ENCODE measurements at regions not wholly inside any gene's neighbourhood (a gene's known extent, or its start where the extent isn't known, plus 50 kb on each side); places are given as distances from the start of the nearest gene placed in this dataset.

- H2AK5ac ChIP-seq (ENCODE audit: low read depth, low read length), result peak overlapping the region; percentile 23
- no peak overlapping the region for H4K5ac ChIP-seq (ENCODE audit: low read depth, low read length)
- H4K91ac ChIP-seq (ENCODE audit: insufficient read depth, low read depth, low read length), result no peak overlapping the region
- H3K9me3 ChIP-seq (ENCODE audit: control insufficient read depth, insufficient read depth, low read length), result no peaks in the 10 kb centered on the region
- no peak overlapping the region for H3K56ac ChIP-seq (ENCODE audit: extremely low read depth, insufficient read depth, low read length)
- no peaks in the 10 kb centered on the region for H3K79me1 ChIP-seq (ENCODE audit: low read depth in 1 of 2, low read length in 2 of 2)
- dilution Hi-C loops (cut with HindIII; ENCODE audit: low sequenced_read_pairs, unreplicated experiment), result no loop called here
- no peak overlapping the region for H3K27ac ChIP-seq (ENCODE audit: insufficient read depth, low read length)
- intact Hi-C loops (cut with micrococcal nuclease), result no loop called here
- H3K4ac ChIP-seq (ENCODE audit: low read depth, low read length), result no peak overlapping the region
- no peaks in the 10 kb centered on the region for H4K20me1 ChIP-seq (ENCODE audit: insufficient read depth, low read length)
- H2BK20ac ChIP-seq (ENCODE audit: low read depth, low read length), result peak overlapping the region; percentile 39; the same call in 1 of the 2 replicates
- H3K18ac ChIP-seq (ENCODE audit: low read depth, low read length), result no peak overlapping the region
- ATAC-seq (ENCODE audit: low read depth) (peak; percentile 57), DNase-seq (no peak)
- TF ChIP-seq ELK1 (IDR thresholded peaks at IDR 0.05; ENCODE audit: borderline replicate concordance, low read depth, low read length) (no peak), RAD21 (IDR thresholded peaks at IDR 0.05; ENCODE audit: low read length) (no peak), USF2 (IDR thresholded peaks at IDR 0.05; ENCODE audit: low read depth, low read length) (no peak)
- H3K27me3 ChIP-seq (ENCODE audit: control insufficient read depth, insufficient read depth, low read length), result no peaks in the 10 kb centered on the region
- H2BK15ac ChIP-seq (ENCODE audit: low read depth, low read length), result no peak overlapping the region
- no peak overlapping the region for H2BK120ac ChIP-seq (ENCODE audit: low read depth, low read length)
- no peaks in the 10 kb centered on the region for H3K9me1 ChIP-seq (ENCODE audit: insufficient read depth, low read length)
- H2AFZ ChIP-seq (replicated peaks; ENCODE audit: low read length, poor library complexity), result no peak overlapping the region
- 100% methylated on average over 2 of the region's 4 CpGs; no CpG with 5 or more reads in 1 of the 2 experiments for WGBS, 2 experiments (ENCODE audit: extremely low coverage in 2 of 2, insufficient read length in 1 of 2)
- no peak overlapping the region for H3K9ac ChIP-seq (ENCODE audit: low read depth, low read length)
- H3K4me3 ChIP-seq (ENCODE audit: insufficient read depth, low read depth, low read length), result no peak overlapping the region
- H3K36me3 ChIP-seq (ENCODE audit: control insufficient read depth, insufficient read depth, low read length), result no peaks in the 10 kb centered on the region
- POLR2A ChIA-PET (ENCODE audit: unreplicated experiment), result no interaction called here
- H3K4me1 ChIP-seq (ENCODE audit: control insufficient read depth, insufficient read depth, low read length), result peaks cover 3% of the 10 kb centered on the region; the same call in 1 of the 2 replicates
- no peak overlapping the region for H3K4me2 ChIP-seq (ENCODE audit: low read depth, low read length)
- in situ Hi-C loops (cut with MboI; ENCODE audit: low sequenced_read_pairs), result no loop called here
- H3K14ac ChIP-seq (replicated peaks; ENCODE audit: low read depth, low read length), result peak overlapping the region; percentile 75; the same call in 1 of the 2 replicates
- no peak overlapping the region for H2AK9ac ChIP-seq (replicated peaks; ENCODE audit: low read depth, low read length, poor library complexity)
- H4K8ac ChIP-seq (ENCODE audit: low read depth in 2 of 2, low read length in 2 of 2), result no peak overlapping the region
- H2BK5ac ChIP-seq (ENCODE audit: low read depth, low read length, poor library complexity, severe bottlenecking), result no peak overlapping the region
- no TSS peak for BruUV-seq (replicated peaks)
- CTCF ChIA-PET, result no interaction called here
- no peak overlapping the region for H3K23ac ChIP-seq (ENCODE audit: low read depth, low read length)
Observed at GRCh38 chr6:16885411-16886160, 124.3 kb upstream of the ATXN1 start.
